ENCODE measurements at regions not wholly inside any gene's neighbourhood (a gene's known extent, or its start where the extent isn't known, plus 50 kb on each side); places are given as distances from the start of the nearest gene placed in this dataset.

DNA sequence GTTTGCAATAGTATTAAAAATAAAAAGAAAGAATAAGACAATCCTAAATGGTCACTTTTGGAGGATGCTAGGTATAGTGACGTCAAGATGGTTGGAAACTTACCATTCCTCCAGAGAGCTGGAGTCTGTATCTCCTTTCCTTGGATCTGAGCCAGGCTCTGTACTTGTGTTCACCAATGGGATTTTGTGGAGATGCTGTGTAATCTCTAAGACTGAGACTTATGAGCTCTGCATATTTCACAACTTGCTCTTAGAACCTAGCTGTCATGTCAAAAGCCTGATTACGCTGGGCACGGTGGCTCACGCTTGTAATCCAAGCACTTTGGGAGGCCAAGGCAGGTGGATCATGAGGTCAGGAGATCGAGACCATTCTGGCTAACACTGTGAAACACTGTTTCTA lies 126.8 kb upstream of the CLSTN2 start:
- Mint-ChIP-seq H3K4me1 (ENCODE audit: low read depth, unreplicated experiment) (peaks cover 15% of the 10 kb centered on the region), H3K27me3 (ENCODE audit: insufficient read depth, unreplicated experiment) (no peaks in the 10 kb centered on the region), H3K27ac (ENCODE audit: unreplicated experiment) (no peak overlapping the region), H3K4me3 (ENCODE audit: unreplicated experiment) (no peak overlapping the region), H3K9me3 (ENCODE audit: unreplicated experiment) (no peaks in the 10 kb centered on the region), H3K36me3 (ENCODE audit: insufficient read depth, unreplicated experiment) (no peaks in the 10 kb centered on the region)
- no peaks in the 10 kb centered on the region for H3K27me3 ChIP-seq (replicated peaks; ENCODE audit: control insufficient read depth, insufficient read depth, low read length)
- no peak for TF ChIP-seq CTCF (IDR thresholded peaks at IDR 0.05; ENCODE audit: insufficient read depth in 1 of 2, low read depth in 1 of 2, low read length in 1 of 2, severe bottlenecking in 1 of 2, unreplicated experiment in 1 of 2)
- no TSS peak for BruUV-seq (replicated peaks)
- H3K4me3 ChIP-seq (ENCODE audit: low read depth, low read length), result no peak overlapping the region
- no peak for DNase-seq
- ChIA-PET POLR2A (interaction anchor here (0.7 kb wide), 1 partner anchor 932 kb away, joined by 8 read pairs; no protein-coding TSS in a partner anchor), CTCF (no interaction called here)
- H3K4me1 ChIP-seq, result peaks cover 25% of the 10 kb centered on the region
- intact Hi-C loops (cut with micrococcal nuclease; ENCODE audit: unreplicated experiment), result no loop called here
- H3K9me3 ChIP-seq, result no peaks in the 10 kb centered on the region
- H3K36me3 ChIP-seq (ENCODE audit: control insufficient read depth, insufficient read depth, low read length), result no peaks in the 10 kb centered on the region

DNA sequence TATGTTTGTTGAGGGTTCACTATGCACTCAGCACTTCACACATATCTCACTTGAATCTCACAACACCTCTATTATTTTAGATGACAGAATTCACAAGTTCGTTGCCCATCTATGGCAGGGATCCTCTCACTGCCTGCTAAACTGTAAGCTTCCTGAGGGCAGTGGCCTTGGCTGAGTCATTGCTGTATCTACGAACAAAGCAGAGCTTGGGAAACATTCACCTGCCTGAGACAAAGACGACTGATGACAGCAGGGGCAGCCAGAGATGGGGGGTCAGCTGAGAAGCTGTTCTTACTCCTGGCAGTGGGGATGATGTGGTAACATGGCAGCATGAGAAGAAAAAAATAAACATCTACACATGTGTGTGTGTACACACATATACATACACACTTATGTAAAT lies 125.5 kb upstream of the NMNAT3 start:
- no TSS peak for BruUV-seq (replicated peaks)
- no peaks in the 10 kb centered on the region for H3K4me1 Mint-ChIP-seq (ENCODE audit: low read depth, unreplicated experiment)
- H3K36me3 Mint-ChIP-seq (ENCODE audit: insufficient read depth, unreplicated experiment), result no peaks in the 10 kb centered on the region

DNA sequence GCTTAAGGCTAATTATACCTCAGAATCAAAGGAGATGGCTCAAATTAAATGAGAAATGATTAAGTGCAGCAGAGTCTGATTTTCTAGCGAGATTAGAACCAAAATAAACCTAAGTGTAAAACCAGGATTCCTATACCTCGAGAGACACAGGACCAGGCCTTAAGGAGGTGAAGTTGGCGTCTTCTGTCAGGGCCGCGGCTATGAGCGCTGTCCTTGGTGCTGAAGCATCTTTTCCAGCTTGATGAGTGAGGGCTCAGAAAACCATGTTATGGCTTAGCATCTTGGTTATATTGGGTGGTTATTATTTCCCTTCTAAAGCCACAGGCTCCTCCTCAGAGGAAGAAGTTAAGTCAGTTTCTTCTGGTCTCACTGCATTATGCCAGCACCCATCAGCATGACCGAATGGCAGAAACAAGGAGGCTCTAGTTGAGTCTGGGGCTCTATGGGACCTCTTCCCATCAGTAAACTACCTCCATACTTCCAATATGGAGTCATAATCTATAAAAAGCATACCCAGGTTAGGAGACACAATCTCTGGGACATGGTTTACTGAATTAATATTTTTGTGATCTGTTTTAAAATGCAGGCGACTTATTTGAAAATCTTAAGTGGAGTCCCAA lies 120.1 kb upstream of the NMNAT3 start:
- Mint-ChIP-seq H3K4me1 (ENCODE audit: low read depth, unreplicated experiment) (no peaks in the 10 kb centered on the region), H3K4me3 (ENCODE audit: unreplicated experiment) (no peak overlapping the region), H3K9me3 (ENCODE audit: unreplicated experiment) (no peaks in the 10 kb centered on the region), H3K27me3 (ENCODE audit: insufficient read depth, unreplicated experiment) (peaks cover 4% of the 10 kb centered on the region), H3K36me3 (ENCODE audit: insufficient read depth, unreplicated experiment) (no peaks in the 10 kb centered on the region), H3K27ac (ENCODE audit: unreplicated experiment) (no peak overlapping the region)
- TF ChIP-seq CTCF (IDR thresholded peaks at IDR 0.05; ENCODE audit: insufficient read depth in 1 of 2, low read depth in 1 of 2, low read length in 1 of 2, severe bottlenecking in 1 of 2, unreplicated experiment in 1 of 2), result no peak
- no peak overlapping the region for H3K4me3 ChIP-seq (ENCODE audit: low read depth, low read length)
- DNase-seq, result peak in 1 of 2 experiments; percentile 61
- H3K27me3 ChIP-seq (replicated peaks; ENCODE audit: control insufficient read depth, insufficient read depth, low read length), result no peaks in the 10 kb centered on the region
- POLR2A ChIA-PET, result no interaction called here
- H3K36me3 ChIP-seq (ENCODE audit: control insufficient read depth, insufficient read depth, low read length), result no peaks in the 10 kb centered on the region
- H3K9me3 ChIP-seq, result no peaks in the 10 kb centered on the region
- no TSS peak for BruUV-seq (replicated peaks)
- CTCF ChIA-PET, result no interaction called here
- H3K4me1 ChIP-seq, result no peaks in the 10 kb centered on the region
- intact Hi-C loops (cut with micrococcal nuclease; ENCODE audit: unreplicated experiment), result no loop called here

More for the DNA sequence above, 125.5 kb upstream of the NMNAT3 start:
- no peak for TF ChIP-seq CTCF (IDR thresholded peaks at IDR 0.05; ENCODE audit: insufficient read depth in 1 of 2, low read depth in 1 of 2, low read length in 1 of 2, severe bottlenecking in 1 of 2, unreplicated experiment in 1 of 2)
- ChIA-PET POLR2A (no interaction called here), CTCF (no interaction called here)
- Histone ChIP-seq H3K9me3 (no peaks in the 10 kb centered on the region), H3K4me1 (no peaks in the 10 kb centered on the region), H3K27me3 (replicated peaks; ENCODE audit: control insufficient read depth, insufficient read depth, low read length) (no peaks in the 10 kb centered on the region), H3K36me3 (ENCODE audit: control insufficient read depth, insufficient read depth, low read length) (no peaks in the 10 kb centered on the region), H3K4me3 (ENCODE audit: low read depth, low read length) (no peak overlapping the region)
- Mint-ChIP-seq H3K4me3 (ENCODE audit: unreplicated experiment) (no peak overlapping the region), H3K9me3 (ENCODE audit: unreplicated experiment) (no peaks in the 10 kb centered on the region), H3K27ac (ENCODE audit: unreplicated experiment) (no peak overlapping the region), H3K27me3 (ENCODE audit: insufficient read depth, unreplicated experiment) (no peaks in the 10 kb centered on the region)
- DNase-seq, result no peak
- intact Hi-C loops (cut with micrococcal nuclease; ENCODE audit: unreplicated experiment), result no loop called here
